ENCODE measurements at regions not wholly inside any gene's neighbourhood (a gene's known extent, or its start where the extent isn't known, plus 50 kb on each side); places are given as distances from the start of the nearest gene placed in this dataset.

GRCh38 chrX:2566055-2566454, 65.3 kb upstream of the DHRSX start:
- TF ChIP-seq CTCF (IDR thresholded peaks at IDR 0.05): no peak
- no peak for TF ChIP-seq EP300 (IDR thresholded peaks at IDR 0.05)
- no peak for TF ChIP-seq POLR2A (IDR thresholded peaks at IDR 0.05)

Data from suprapubic skin (tissue), 3 donors.